ENCODE measurements at regions not wholly inside any gene's neighbourhood (a gene's known extent, or its start where the extent isn't known, plus 50 kb on each side); places are given as distances from the start of the nearest gene placed in this dataset.

GRCh38 chr5:142378737-142379634 lies 54.2 kb upstream of the SPRY4 start:
- TF ChIP-seq CTCF (IDR thresholded peaks at IDR 0.05): no peak
- TF ChIP-seq EZH2 (IDR thresholded peaks at IDR 0.05; ENCODE audit: borderline replicate concordance, insufficient read depth, low read depth, low read length, poor library complexity, severe bottlenecking): no peak
